ENCODE measurements at regions not wholly inside any gene's neighbourhood (a gene's known extent, or its start where the extent isn't known, plus 50 kb on each side); places are given as distances from the start of the nearest gene placed in this dataset.
A peak's percentile ranks its signal among the peaks of the same experiment; 100 is the strongest.

GRCh38 chr9:95822583-95823431 is 52.7 kb upstream of the ERCC6L2 start:
- DNase-seq, result peak in 1 of 2 experiments; percentile 23

- DNase-seq, result no peak
Measured at GRCh38 chr9:95822015-95822414, 53.5 kb upstream of the ERCC6L2 start.

GRCh38 chr9:95820074-95820473 is 55.4 kb upstream of the ERCC6L2 start:
- DNase-seq, result no peak

GRCh38 chr9:95819636-95820035 is 55.9 kb upstream of the ERCC6L2 start:
- no peak for DNase-seq

- no peak for DNase-seq
Measured at GRCh38 chr9:95817205-95817604, 58.3 kb upstream of the ERCC6L2 start.

GRCh38 chr9:95816716-95817115 is 58.8 kb upstream of the ERCC6L2 start:
- DNase-seq, result no peak

- no peak for DNase-seq
Measured at GRCh38 chr9:95815961-95816360, 59.5 kb upstream of the ERCC6L2 start.

GRCh38 chr9:95815133-95815532 is 60.4 kb upstream of the ERCC6L2 start:
- DNase-seq, result no peak

- DNase-seq, result no peak
Measured at GRCh38 chr9:95813923-95814322, 61.6 kb upstream of the ERCC6L2 start.

- no peak for DNase-seq
Measured at GRCh38 chr9:95810814-95811213, 64.7 kb upstream of the ERCC6L2 start.

GRCh38 chr9:95810133-95810532 is 65.4 kb upstream of the ERCC6L2 start:
- no peak for DNase-seq

GRCh38 chr9:95809686-95810085 is 65.8 kb upstream of the ERCC6L2 start:
- DNase-seq, result no peak

- peak in 1 of 2 experiments; percentile 16 for DNase-seq
Measured at GRCh38 chr9:95808011-95808410, 67.5 kb upstream of the ERCC6L2 start.

GRCh38 chr9:95807326-95807947 is 68.1 kb upstream of the ERCC6L2 start:
- no peak for DNase-seq

- DNase-seq, result no peak
Measured at GRCh38 chr9:95803197-95803596, 72.3 kb upstream of the ERCC6L2 start.

- DNase-seq, result no peak
Measured at GRCh38 chr9:95801797-95802196, 73.7 kb upstream of the ERCC6L2 start.

GRCh38 chr9:95796029-95796428 is 79.5 kb upstream of the ERCC6L2 start:
- DNase-seq, result peak; percentile 94 to 99

- DNase-seq, result no peak
Measured at GRCh38 chr9:95793924-95794828, 81.3 kb upstream of the ERCC6L2 start.

- no peak for DNase-seq
Measured at GRCh38 chr9:95791695-95792094, 83.8 kb upstream of the ERCC6L2 start.

- DNase-seq, result peak in 1 of 2 experiments; percentile 65
Measured at GRCh38 chr9:95791286-95791685, 84.2 kb upstream of the ERCC6L2 start.

- DNase-seq, result no peak
Measured at GRCh38 chr9:95788521-95788991, 86.9 kb upstream of the ERCC6L2 start.

- DNase-seq, result no peak
Measured at GRCh38 chr9:95788021-95788420, 87.5 kb upstream of the ERCC6L2 start.

- no peak for DNase-seq
Measured at GRCh38 chr9:95785209-95785608, 90.3 kb upstream of the ERCC6L2 start.

Data from NCI-H2081 (cell line).